Hepatic stellate cell (primary cell): ENCODE measurements at regions not wholly inside any gene's neighbourhood (a gene's known extent, or its start where the extent isn't known, plus 50 kb on each side); places are given as distances from the start of the nearest gene placed in this dataset.

Source experiments
- DNase-seq: peaks from one replicate; pipeline ENCODE4 v3.0.0; 2011; ENCODE audit warnings: low spot score

DNA sequence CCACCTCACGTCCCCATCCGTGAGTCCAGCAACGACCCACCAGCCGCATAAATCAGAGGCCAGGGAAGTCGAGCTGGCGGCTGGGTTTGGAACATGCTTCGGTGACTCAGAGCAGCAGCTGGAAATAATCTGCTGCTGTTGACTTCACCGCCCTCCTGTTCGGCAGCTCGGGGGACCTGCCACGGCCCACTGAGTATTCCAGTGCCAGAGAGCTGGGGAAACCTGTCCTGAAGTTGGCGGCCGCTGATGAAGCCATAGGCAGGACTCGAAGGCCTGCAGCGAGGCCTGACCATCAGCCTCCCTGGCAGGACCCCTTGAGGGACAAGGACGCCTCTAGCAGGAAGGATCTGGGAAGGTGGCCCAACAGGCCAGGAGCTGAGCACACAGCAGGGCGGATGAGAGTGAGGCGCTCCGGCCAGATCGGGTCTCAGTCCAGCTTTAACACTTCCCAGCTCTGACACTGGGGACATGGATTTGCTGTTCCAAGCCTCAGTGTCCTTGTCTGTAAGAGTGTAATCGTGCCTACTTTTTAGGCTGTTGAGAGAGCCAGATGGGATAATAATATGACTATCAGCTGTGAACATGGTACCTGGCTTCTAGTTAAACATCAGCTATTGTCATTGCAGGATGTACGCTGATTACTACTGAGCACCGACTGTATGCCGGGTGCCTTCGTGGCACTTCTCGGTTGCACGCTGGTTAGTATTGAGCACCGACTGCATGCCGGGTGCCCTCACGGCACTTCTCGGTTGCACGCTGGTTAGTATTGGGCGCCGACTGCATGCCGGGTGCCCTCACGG, 50.4 kb upstream of the CIBAR2 start:
- peak; percentile 75 for DNase-seq

DNA sequence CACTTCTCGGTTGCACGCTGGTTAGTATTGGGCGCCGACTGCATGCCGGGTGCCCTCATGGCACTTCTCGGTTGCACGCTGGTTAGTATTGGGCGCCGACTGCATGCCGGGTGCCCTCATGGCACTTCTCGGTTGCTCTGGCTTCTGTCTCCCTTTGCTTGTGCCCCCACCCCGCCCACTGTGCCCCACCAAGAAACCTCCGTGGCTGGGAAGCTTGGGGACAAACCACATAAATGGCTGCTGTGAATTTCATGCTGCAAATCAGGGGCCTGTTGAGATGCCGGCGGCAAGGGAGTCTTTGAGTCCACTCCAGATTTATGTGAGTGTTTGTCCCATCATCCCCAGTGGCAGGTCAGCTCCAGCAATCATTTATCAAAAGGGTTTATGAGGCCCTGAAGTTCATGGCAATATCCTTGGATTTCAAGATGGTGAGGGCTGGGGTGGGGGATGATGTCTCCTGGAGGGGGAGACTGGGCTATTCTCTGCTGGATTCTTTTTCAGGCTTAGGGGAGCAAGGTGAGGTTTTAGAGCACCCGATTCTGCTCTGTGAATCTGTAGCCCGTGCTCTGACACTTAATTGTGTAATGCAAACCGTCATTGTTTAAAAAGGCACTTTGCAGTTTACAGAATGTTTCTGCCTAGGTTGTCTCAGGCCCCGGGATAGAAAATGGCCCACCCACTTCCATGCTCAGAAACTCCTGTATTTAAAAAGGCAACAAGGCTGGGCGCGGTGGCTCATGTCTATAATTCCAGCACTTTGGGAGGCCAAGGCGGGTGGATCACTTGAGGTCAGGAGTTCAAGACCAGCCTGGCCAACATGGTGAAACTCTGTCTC, 51.2 kb upstream of the CIBAR2 start:
- DNase-seq, result no peak

DNA sequence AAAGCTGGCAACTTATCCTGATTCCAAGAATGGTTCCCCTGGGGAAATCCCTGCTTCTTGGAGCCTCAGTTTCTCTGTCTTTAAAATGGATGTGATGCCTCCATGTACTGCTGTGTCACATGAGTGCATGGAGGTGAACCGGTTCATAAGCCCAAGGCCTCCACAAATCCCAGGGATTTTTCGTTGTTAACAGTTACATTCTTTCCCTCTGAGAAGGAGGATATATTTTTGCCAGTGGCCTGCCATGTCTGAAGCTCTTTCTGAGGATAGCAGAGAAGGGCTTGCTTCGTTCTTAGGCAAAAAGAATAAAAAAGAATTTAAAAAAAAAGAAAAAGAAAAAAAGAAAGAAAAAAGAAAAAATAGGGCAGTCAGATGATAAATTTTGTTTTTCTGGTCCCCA, 52.2 kb upstream of the CIBAR2 start:
- no peak for DNase-seq

DNA sequence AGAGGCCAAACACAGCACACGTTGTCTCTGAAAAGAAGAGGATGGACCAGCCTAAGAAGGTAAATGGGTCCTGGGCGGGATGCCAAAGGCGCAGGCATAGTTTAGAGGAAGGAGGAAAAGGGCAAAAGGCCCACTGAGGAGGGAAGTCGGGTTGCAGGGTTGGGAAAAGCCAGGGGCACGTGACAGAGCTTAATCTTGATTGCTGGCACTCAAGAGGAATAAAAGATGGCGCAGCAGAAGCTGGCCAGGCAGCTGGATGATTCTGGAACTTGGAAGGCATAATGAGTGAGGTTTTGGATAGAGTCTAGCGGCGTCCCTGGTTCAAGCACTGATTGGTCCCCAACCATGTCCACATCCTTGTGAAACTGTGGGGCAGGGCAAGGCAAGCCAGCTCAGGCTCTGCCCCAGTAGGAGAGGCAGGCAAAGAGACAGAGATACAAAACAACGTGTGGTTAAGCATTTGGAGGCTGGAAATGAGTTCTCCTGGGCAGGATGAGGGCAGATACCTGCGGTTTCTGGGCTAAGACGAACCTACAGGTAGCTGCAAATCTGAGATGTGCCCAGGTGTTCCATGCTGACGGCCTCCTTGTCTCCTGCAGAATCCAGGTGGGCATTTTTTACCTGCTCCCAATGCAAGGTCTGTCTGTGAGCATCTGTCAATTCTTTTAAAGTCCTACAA, 52.7 kb upstream of the CIBAR2 start:
- DNase-seq, result no peak

DNA sequence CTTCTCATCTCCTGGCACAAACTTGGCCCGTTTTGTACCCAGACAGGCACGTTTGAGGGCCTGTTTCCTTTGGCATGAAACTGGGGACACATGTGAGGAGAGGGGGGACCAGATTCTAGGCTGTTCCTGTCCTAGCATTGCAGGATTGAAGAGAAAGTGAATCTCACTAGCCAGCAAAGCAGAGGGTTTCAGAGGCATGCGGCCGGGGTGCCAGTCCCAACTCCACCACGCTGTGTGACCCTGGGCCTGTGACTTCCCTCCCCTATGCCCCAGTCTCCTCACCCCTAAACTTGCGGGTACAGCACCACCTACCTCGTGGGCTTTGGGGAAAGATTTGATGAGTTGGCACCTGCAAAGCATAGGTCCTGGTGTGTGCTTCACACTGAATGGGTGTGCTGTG, 53.5 kb upstream of the CIBAR2 start:
- DNase-seq, result no peak

DNA sequence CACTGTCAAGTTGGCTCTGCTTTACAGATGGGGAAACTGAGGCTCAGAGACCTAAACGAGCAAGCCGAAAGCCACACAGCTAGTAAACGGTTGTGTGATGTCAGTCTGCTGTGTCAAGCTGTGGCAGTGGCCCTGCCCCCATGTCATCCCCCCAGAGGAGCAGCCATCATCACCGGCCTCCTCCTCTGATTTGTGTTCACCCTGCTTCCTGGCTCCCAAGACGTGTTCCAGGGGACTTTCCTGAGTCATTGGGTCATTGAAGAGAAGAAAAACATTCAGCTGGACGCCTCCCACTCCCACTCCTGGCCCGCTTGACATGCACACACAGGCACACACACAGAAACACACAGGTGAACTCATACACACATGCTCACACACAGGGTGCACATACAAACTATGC, 54.0 kb upstream of the CIBAR2 start:
- DNase-seq, result no peak

DNA sequence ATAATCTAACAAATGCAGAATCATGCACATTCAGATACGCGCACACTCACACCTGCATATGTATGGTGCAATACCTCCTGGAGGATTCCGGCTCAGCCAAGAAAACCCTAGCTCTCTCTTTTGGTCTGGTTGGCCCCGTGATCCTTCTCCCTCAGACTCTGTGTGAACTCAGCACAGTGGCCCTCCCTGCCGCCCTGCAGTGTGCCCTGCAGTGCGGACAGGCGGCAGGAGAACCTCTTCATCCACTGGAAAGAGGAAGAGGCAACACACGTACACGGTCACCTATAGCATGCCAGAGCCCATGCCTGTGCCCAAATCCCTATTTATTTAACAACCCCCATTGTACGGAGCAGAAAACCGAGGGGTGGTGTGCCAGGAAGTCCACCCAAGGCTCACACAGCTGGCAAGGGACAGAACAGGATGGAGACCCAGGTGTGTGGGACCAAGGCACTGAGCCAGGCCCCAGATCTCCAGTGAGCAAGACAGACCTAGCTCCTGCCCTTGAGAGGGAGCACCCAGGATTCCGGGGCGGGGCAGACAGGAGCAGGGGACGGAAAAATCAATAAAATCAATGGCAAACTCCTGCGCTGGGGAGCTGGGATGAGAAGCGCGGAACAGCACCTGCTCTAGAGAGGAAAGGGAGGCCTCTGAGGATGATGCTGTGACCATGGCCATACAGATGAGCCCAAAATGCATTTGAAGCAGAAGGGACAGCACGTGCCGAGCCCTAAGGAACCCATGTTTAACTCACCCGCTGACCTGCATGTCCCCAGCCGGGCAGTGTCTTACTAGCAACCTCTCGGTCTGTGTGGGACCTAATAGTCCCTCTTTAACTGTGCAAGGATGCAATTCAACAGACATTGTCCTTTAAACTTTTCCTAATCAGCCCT, 54.7 kb upstream of the CIBAR2 start:
- no peak for DNase-seq

DNA sequence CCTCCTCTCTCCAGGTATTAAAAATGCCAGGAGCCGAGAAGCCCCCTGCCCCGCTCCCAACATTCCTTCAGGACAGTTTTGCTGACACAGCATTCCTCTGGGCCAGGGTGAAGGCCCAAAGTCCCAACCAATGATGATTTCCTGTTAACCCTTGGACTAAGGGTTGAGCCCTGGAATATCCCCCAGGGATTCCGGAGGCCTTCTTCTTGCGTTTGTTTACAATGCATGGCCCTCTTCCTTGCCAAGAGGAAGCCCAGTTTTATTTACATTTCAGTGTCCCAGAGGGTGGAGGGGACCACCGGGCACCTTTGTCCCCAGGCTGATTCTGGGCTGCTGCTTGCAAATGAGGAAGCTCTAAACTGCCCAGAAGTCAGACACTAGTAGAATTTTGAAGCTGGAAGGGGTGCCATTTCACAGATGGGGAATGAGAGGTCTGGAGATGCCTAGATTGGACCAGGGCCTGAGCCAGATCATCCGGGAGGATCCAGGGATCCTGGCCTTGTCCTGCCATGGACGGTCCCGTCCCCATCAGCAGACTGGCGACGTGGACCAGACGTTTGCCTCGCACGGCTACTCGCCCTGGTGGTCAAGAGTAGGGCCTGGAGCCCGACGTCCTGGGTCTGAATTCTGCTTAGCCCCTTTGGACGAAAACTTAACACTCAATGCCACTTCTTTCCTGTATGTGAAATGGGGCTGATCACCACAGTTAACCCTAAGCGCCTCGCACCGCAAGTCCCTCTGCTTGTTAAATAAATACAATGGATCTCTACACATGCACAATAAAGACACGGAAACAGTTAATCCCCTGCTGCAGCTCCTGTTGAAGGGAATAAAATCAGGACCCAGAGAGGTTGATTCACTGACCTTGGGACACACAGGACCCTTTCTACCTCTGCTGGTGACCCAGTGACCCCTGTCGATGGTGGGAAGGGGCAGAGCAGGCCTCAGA, 55.6 kb upstream of the CIBAR2 start:
- DNase-seq, result no peak

DNA sequence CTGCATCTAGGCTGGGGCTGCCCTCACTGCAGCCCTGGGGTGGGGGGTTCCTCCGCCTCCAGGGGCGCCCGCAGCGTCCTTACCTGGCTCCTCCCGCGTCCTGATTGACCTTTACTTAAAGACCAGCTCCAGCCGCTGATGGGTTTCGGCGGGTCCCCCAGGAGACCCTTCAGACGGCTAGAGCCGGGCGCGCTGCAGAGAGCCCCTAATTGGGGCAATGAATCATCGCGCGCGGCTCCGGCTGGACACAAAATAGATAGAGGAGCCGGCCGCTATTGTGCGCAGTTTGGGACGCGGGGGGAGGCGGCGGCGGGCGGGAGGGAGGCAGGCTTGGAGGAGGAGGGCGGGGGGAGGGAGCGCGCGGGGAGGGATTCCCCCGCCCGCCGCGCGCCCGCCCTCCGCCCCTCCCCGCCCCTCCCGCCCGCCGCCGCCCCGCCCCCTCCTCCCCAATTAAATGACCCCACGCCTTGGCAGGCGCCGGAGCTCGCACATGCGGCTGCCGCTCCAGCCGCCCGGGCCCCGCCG, 56.5 kb upstream of the CIBAR2 start:
- peak; percentile 87 for DNase-seq

DNA sequence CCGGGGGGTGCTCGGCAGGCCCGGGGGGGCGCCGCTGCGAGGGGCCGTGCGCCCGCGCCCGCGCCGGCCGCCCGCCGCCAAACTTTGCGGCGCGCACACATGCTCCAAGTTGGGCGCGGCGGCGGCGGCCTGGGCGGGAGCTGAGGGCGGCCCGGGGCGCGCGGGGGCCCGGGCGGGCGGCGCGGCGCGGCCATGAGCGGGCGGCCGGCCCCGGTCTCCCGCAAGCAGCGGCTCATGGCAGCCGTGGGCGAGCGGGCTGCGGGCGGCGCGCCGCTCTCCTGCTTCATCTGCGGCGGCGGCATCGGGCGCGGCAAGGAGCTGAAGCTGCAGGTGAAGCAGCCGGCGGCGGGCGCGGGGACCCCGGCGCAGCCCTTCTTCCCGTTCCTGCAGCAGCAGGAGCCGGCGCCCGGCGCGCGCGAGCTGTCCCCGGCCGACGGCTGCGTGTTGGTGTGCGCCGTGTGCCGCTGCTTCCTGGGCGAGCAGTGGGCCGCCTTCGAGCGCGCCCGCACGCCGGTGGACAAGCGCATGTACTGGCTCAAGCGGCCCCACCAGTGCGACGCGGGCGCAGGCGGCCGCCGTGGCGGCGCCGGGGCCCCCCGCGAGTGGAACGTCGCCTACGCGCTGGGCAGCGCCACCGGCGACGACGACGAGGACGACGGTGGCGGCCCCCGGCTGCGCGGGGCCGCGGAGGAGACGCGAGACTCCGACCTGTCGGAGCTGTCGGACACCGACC, 57.2 kb upstream of the CIBAR2 start:
- no peak for DNase-seq

DNA sequence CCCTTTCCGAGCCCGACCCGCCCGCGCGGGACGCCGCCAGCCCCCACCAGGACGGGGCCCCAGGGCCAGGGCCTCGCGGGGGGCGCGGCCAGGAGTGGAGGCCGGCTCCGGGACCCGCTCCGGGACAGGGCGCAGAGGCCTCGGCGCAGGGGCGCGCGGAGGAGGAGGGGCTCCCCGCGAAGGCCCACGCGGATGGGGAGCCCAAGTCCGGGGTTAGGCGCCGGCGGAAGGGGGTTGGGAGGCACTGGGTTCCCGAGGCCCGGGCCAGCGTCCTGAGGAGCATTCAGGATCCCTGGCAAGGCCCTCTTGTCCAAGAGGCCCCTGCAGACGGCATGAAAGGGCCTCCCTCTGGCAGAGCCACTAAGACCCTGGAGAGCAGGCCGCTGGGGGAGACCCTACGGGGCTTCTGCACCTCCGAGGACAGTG, 57.8 kb upstream of the CIBAR2 start:
- DNase-seq, result no peak

DNA sequence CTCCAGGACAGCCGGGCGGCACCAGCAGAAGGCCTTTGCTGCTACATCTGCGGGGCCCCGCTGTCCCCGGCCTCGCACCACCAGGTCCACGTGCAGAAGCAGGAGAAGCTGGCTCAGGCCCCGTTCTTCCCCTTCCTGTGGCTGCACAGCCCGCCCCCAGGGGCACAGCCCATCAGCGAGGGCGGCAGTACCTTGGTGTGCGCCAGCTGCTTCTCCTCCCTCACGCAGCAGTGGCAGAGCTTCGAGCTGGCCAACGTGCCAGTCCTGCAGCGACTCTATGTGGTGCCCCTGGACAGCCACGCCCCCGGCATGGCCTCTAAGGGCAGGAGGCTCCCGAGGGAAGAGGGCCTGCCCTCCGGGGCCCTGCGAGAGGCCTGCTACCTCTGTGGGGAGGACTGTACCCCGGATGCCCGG, 58.3 kb upstream of the CIBAR2 start:
- no peak for DNase-seq

DNA sequence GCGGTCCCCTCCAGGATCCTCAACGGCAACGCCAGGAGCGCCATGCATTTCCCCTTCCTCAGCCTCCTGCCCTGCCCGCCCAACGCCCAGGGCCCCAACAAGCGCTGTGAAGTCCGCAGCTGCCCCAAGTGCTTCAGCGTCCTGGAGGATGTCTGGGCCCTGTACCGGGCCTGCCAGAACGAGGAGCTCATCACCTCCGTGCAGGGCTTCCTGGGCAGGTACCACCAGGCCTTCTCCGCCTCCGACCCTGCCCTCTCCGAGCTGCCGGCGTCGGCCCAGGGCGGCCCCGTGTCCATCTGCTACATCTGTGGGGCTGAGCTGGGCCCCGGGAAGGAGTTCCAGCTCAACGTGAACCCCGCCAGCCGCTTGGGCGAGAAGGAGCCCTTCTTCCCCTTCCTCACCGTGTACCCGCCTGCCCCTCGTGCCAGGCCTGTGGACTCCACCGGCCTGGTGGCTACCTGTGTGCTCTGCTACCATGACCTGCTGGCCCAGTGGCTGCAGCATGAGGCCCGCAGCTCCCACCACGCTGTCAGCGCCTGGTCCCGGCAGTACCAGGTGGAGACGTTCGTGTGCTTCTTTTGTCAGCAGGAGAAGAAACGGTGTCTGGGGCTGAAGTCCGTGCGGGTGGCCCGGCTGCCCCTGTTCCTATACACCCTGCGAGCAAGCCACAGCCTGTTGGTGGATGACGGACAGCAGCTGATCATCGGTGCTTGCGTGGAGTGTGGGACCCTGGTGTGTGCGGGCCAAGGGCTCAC, 58.9 kb upstream of the CIBAR2 start:
- DNase-seq, result no peak

DNA sequence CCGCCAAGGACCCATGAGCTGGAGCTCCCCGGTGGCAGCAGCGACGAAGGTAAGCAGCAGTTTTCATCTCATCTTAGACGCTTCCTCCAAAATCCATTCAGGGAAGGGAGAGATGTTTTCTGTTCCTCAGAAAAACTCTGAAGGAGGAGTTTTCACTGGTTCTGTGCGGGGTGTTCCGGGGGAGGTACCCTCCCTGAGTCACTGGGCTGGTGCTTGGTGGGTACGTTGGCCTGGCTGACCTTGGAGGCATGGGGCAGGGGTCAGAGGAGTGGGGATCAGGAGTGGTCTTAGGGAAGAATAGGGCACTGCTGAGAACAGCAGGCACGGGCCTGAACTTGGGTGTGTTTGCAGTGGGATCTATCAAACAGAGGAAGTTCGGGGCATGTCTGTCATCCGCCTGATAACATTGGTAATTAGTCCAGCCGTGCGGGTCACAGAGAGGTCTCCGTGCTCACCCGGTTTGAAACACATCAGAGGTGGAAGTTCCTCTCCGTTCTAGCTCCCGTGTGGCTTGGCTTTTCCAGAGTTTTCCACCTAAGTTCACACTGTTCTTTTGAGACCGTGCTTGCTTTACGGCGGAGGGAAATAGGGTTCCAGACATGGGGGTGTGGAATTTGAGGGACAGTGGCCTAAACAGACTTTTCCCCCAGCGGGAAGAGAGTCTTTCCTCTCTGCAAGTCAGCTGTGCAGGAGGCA, 59.6 kb upstream of the CIBAR2 start:
- DNase-seq, result no peak

DNA sequence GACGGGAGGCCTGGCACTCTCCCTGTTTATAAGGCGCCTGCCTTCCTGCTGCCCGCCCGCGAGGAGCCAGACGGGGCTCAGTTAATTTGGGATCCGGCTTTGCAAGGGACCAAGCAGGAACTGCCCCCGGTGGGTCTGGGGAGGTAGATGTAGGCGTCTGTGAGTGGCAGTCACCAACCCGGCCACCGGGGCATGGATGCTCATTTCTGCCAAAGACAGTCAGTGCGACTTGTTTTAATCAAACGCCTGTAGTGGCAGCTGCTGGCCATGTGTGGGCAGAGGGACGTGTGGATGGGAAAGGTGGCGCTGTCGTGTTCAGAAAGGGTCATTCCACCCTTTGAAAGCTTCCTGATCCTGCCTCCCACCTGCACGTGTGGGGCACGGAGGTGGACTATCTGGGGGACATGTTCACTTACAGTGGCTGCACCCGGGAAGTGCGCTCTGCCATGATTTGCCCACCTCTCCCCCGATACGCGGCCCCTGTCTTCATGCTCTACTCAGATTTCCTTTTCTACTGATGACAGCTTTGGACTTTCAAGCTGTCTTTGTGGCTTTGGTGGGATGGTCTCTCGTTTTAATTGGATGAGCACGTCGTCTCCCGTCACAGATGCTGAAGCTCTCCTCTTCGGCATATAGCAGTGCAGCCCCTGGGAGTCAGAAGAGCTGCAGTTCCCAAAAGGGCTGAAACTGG, 60.3 kb upstream of the CIBAR2 start:
- DNase-seq, result no peak

DNA sequence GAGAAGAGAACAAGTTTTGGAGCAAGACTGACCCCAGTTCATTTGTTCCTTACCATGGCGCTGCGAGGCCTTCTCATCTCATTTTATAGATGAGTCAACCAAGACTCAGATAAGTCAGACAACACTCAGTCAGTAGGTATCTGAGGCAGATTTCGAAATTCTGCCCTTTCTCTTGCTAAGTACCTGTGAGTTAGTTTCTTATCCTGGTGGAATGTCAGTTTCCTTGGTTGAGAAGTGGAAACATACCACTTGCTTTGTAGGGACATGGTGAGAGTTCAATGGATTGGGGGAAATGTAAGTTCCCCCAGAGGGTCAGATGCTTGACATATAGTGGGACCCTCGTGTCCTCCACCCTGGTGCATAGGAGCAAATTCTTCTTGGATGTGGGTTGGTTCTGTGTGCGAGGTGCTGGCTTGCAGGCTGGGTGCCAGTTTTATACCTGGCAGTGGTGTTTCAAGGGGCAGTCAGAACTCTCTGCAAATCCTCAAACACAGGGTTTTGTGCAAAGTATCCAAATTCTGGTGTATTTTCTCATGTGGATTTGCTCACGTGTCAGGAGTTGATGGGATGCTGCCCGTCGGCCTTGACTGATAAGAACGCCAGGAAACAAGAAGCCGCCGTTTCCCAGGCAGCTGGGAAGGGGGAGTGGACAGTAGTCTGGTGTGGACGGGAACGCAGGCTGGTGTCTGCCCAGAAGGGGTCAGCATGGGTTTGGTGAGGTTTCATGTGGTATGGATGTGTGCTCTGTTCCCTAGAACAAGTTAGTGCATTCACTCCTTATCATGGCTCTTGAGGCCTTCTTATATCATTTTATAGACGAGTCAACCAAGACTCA, 61.1 kb upstream of the CIBAR2 start:
- no peak for DNase-seq
